ENCODE measurements at regions not wholly inside any gene's neighbourhood (a gene's known extent, or its start where the extent isn't known, plus 50 kb on each side); places are given as distances from the start of the nearest gene placed in this dataset.

DNA sequence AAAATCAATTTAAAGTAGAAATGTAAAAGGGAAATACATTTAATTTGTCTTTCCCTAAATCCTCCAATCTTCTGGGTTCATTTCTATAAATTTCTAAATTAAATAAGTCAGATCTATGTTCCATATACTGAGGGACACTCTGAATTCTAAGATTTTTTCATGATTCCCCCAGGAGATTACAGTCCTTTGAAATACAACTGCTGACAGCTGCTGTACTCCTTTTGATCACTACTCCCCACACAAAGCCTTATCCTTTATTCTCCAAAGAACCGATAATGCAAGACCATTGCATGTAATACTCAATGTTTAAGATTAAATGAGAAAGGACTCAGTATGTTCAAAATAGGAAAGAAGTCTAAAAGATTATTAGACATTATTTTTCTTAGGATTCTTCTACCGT lies 865.7 kb downstream of the EPHA3 start:
- TF ChIP-seq POLR2AphosphoS5 (IDR thresholded peaks at IDR 0.05) (no peak), EP300 (IDR thresholded peaks at IDR 0.05) (no peak)

All from gastroesophageal sphincter (tissue), 2 donors.